Fibroblast of the aortic adventitia (primary cell): ENCODE measurements at regions not wholly inside any gene's neighbourhood (a gene's known extent, or its start where the extent isn't known, plus 50 kb on each side); places are given as distances from the start of the nearest gene placed in this dataset.
"Not testable (repeated sequence)": the region's sequence is repeated elsewhere in the genome, so short reads cannot be mapped to it uniquely, and the experiment has no call there.

ENCODE experiments used
- DNase-seq: peaks from one replicate; pipeline ENCODE4 v3.0.0-alpha.2; 2010; ENCODE audit warnings: low read depth
- H3K4me3 ChIP-seq: 2 replicates; pipeline ENCODE4 v1.5.1; 2011; ENCODE audit warnings: low read depth, mild to moderate bottlenecking, control low read depth, low read length, moderate library complexity
- TF ChIP-seq, protein P1 (sequence below): IDR thresholded peaks from 2 replicates; pipeline ENCODE4 v1.5.1; 2011; ENCODE audit warnings: mild to moderate bottlenecking, low read length, control low read depth, inconsistent platforms; ENCODE audit not compliant: insufficient read depth

DNA sequence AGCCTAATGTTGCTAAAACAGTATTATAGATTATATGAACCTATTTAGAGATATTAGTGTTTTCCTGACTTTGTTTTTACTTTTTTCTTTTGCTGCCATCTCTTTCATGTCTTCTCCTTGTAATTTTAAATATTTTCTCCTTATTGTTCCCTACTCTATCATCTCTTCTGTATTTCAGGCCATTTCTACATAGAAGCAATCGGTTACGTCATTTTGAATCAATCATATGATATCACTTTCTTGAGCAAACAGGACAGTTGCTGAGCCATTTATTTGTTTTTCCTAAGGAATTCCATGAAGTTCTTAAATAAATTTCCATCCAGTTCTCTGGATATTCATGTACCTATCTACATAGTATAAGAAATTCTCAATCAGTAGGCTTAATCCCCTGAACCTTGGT, 287.2 kb downstream of the NUF2 start:
- H3K4me3 ChIP-seq, result no peak overlapping the region
- no peak for DNase-seq
- TF ChIP-seq, protein P1, sequence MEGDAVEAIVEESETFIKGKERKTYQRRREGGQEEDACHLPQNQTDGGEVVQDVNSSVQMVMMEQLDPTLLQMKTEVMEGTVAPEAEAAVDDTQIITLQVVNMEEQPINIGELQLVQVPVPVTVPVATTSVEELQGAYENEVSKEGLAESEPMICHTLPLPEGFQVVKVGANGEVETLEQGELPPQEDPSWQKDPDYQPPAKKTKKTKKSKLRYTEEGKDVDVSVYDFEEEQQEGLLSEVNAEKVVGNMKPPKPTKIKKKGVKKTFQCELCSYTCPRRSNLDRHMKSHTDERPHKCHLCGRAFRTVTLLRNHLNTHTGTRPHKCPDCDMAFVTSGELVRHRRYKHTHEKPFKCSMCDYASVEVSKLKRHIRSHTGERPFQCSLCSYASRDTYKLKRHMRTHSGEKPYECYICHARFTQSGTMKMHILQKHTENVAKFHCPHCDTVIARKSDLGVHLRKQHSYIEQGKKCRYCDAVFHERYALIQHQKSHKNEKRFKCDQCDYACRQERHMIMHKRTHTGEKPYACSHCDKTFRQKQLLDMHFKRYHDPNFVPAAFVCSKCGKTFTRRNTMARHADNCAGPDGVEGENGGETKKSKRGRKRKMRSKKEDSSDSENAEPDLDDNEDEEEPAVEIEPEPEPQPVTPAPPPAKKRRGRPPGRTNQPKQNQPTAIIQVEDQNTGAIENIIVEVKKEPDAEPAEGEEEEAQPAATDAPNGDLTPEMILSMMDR, result no peak

DNA sequence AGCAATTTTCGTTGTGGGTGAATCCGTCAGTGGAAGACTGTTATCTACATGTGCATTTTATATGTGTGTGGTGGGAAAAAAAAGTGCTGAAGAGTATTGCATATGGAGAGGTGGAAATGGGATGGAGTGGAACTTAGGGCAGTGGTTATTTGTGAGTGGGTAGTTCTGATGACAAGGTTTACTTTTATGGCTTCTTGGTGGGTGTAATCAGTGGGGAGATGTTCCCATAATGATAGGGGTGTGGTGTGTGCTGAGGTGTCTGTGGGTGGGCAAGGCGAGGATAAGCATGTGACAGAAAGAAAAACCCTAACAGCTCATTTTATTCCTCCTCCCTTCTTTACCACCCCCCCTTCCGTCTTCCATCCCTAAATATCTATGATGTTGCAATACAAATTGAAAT, 288.1 kb downstream of the NUF2 start:
- TF ChIP-seq, protein P1, result no peak
- H3K4me3 ChIP-seq, result no peak overlapping the region
- DNase-seq, result no peak

DNA sequence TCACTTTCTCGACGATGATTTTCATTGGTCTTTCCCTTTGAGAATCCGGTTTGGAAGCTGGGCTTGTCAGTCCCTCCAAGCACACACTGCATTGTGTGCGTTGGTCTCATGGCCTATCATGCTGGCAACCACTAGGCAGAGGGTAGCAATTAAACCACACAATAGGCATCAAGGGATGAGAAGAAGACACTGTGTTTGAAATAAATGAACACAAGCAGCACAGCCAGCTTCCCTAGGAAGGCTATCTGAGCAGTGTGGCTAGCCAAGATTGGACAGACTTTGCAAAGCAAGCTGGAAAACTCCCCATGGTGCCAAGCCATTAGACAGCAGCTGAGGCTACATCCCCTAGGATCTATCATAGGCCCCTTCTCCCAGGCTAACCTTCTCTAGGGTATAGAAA, 288.7 kb downstream of the NUF2 start:
- no peak overlapping the region for H3K4me3 ChIP-seq
- TF ChIP-seq, protein P1, result no peak
- DNase-seq, result no peak

DNA sequence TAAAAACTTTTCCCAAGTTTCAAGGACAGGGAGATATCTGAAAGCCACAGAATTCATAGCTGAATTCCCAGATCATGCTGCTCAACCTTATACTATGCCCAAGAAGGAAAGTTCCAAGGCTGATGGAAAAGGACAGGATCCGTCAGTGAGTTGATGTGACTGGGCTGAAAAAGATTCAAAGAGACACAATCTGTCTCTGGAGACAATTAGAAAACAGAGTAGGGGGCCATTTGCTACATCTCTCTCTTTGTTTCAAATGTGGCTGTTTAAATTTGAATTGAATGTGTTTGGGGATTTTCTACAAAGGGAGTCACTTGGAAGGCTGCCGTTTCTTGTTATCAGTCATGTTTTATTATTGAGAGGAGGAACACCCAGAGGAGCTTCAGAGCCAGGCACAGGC, 292.6 kb downstream of the NUF2 start:
- no peak for DNase-seq
- TF ChIP-seq, protein P1, result no peak
- H3K4me3 ChIP-seq, result no peak overlapping the region

DNA sequence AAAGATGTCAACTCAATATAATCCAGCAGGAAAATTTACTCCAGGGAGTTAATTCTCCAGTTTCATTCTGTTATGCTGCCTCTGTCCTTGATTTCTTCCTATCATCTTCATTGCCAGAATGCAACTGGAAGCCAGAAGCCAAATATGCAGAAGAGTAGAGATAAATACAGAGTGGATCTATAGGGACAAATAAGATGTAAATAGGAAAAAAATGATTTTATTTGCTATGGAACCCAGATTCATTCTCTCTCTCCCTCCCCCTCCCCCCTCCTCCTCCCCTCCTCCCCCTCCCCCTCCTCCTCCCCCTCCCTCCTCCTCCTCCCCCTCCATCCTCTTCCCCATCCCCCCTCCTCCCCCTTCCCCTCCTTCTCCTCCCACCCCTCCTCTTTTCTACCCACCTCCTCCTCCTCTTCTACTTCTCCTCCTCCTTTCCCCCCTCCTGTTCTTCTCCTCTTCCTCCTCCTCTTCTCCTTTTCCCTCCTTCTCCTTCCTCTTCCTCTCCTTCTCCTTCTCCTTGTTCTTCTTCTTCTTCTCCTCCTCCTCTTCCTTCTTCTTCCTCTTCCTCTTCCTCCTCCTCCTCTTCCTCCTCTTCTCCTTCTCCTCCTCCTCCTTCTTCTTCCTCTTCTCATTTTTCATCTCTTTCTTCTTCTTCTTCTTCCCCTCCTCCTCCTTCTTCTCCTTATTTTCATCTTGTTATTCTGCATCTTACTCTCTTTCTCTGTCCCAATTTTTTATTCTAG, 306.4 kb downstream of the NUF2 start:
- no peak for DNase-seq
- H3K4me3 ChIP-seq, result no peak overlapping the region
- TF ChIP-seq, protein P1, result no peak

DNA sequence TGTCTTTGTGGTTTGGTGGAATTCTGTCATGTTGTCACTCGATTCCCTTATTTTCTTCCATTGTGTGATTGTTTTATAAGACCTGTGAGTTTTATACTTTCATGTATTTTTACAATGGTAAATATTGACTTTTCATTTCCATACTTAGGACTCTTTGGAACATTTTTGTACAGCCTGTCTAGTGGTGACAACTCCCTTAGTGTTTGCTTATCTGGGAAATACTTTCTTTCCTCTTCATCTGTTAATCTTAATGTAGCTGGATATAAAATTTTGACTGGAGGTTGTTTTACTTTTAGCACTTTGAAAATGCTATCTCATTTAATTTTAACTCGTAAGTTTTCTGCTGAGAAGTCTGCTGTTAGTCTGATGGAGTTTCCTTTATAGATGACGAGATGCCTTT, 310.5 kb downstream of the NUF2 start:
- TF ChIP-seq, protein P1, result no peak
- DNase-seq, result no peak
- no peak overlapping the region for H3K4me3 ChIP-seq

DNA sequence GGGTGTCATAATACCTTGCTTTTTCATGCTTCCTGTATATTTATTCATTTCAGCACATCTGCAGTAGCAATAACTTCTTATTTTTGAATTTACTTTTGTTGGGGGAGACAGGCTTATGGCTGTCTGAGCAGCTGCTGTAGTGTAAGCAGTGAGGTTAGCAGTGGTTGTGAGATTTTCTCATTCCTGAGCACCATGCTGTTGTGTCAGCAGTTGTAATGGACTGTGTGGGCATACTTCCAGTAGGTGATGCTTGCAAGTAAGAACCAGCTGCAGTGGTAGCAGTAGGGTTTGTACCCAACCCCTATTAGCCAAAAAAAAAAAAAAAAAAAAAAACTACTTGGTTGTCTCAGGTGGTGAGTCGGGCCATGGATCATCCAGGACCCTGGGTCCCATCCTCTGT, 311.6 kb downstream of the NUF2 start:
- H3K4me3 ChIP-seq, result no peak overlapping the region
- TF ChIP-seq, protein P1, result no peak
- no peak for DNase-seq

DNA sequence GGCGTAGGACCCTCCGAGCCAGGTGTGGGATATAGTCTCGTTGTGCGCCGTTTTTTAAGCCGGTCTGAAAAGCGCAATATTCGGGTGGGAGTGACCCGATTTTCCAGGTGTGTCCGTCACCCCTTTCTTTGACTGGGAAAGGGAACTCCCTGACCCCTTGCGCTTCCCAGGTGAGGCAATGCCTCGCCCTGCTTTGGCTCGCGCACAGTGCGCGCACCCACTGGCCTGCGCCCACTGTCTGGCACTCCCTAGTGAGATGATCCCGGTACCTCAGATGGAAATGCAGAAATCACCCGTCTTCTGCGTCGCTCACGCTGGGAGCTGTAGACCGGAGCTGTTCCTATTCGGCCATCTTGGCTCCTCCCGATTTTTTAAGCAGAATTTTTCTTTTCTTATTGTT, 323.9 kb downstream of the NUF2 start:
- not testable (repeated sequence) for H3K4me3 ChIP-seq, DNase-seq
